ENCODE measurements at regions not wholly inside any gene's neighbourhood (a gene's known extent, or its start where the extent isn't known, plus 50 kb on each side); places are given as distances from the start of the nearest gene placed in this dataset.

DNA sequence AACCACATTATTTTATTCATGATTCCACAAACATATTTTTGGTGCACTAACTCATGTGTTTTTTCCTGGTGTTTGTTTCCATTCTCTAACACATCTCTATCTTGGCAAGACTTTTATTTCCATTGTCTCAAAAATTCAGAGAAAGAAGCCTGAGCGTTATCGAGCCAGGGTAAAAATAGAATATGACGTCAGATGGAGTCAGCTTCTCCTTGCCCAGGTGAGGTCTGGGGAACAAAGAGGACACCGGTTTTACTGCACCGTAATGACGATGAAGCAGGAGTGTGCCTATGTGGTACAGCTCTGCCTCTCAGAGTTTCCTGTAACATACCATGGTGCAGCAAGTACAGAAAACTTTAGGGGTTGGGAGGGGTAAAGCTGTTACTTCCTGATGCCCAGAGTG is 661.6 kb downstream of the PLCL1 start:
- Mint-ChIP-seq H3K4me1 (ENCODE audit: low read depth, unreplicated experiment) (no peaks in the 10 kb centered on the region), H3K36me3 (ENCODE audit: low read depth, unreplicated experiment) (no peaks in the 10 kb centered on the region), H3K4me3 (ENCODE audit: unreplicated experiment) (no peak overlapping the region), H3K27me3 (ENCODE audit: low read depth, unreplicated experiment) (no peaks in the 10 kb centered on the region), H3K27ac (ENCODE audit: unreplicated experiment) (no peak overlapping the region), H3K9me3 (ENCODE audit: unreplicated experiment) (no peaks in the 10 kb centered on the region)
- Histone ChIP-seq H3K4me2 (ENCODE audit: low read length) (no peak overlapping the region), H3K9me3 (ENCODE audit: insufficient read depth, low read depth, low read length) (no peaks in the 10 kb centered on the region), H3K9ac (ENCODE audit: low read length) (no peak overlapping the region), H3K27me3 (ENCODE audit: insufficient read depth, low read length) (no peaks in the 10 kb centered on the region), H3K4me1 (ENCODE audit: insufficient read depth, low read length) (no peaks in the 10 kb centered on the region), H3K36me3 (ENCODE audit: insufficient read depth, low read length) (no peaks in the 10 kb centered on the region), H2AFZ (ENCODE audit: low read depth, low read length) (no peak overlapping the region), H3K27ac (ENCODE audit: low read depth, low read length) (no peak overlapping the region), H4K20me1 (ENCODE audit: insufficient read depth, low read length) (no peaks in the 10 kb centered on the region), H3K4me3 (ENCODE audit: insufficient read depth, low read depth, low read length) (no peak overlapping the region), H3K79me2 (ENCODE audit: insufficient read depth, low read length) (no peaks in the 10 kb centered on the region)
- FAIRE-seq, result no peak
- DNase-seq (ENCODE audit: low read depth), result no peak
- TF ChIP-seq, protein P1, sequence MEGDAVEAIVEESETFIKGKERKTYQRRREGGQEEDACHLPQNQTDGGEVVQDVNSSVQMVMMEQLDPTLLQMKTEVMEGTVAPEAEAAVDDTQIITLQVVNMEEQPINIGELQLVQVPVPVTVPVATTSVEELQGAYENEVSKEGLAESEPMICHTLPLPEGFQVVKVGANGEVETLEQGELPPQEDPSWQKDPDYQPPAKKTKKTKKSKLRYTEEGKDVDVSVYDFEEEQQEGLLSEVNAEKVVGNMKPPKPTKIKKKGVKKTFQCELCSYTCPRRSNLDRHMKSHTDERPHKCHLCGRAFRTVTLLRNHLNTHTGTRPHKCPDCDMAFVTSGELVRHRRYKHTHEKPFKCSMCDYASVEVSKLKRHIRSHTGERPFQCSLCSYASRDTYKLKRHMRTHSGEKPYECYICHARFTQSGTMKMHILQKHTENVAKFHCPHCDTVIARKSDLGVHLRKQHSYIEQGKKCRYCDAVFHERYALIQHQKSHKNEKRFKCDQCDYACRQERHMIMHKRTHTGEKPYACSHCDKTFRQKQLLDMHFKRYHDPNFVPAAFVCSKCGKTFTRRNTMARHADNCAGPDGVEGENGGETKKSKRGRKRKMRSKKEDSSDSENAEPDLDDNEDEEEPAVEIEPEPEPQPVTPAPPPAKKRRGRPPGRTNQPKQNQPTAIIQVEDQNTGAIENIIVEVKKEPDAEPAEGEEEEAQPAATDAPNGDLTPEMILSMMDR (IDR thresholded peaks at IDR 0.05; ENCODE audit: insufficient read depth, low read depth, low read length), result no peak
- TF ChIP-seq EZH2 (IDR thresholded peaks at IDR 0.05; ENCODE audit: insufficient read depth, low read length), result no peak

GRCh38 chr2:198456418-198456817 is 652.0 kb downstream of the PLCL1 start:
- DNase-seq (ENCODE audit: low read depth) (no peak), FAIRE-seq (no peak)
- H3K9me3 Mint-ChIP-seq (ENCODE audit: unreplicated experiment), result no peaks in the 10 kb centered on the region
- H2AFZ ChIP-seq (ENCODE audit: low read depth, low read length), result no peak overlapping the region
- H3K27me3 ChIP-seq (ENCODE audit: insufficient read depth, low read length), result no peaks in the 10 kb centered on the region
- no peaks in the 10 kb centered on the region for H3K79me2 ChIP-seq (ENCODE audit: insufficient read depth, low read length)
- H3K4me1 Mint-ChIP-seq (ENCODE audit: low read depth, unreplicated experiment), result no peaks in the 10 kb centered on the region
- H3K36me3 Mint-ChIP-seq (ENCODE audit: low read depth, unreplicated experiment), result no peaks in the 10 kb centered on the region
- H3K9me3 ChIP-seq (ENCODE audit: insufficient read depth, low read depth, low read length), result no peaks in the 10 kb centered on the region
- no peak overlapping the region for H3K27ac Mint-ChIP-seq (ENCODE audit: unreplicated experiment)
- H3K9ac ChIP-seq (ENCODE audit: low read length), result no peak overlapping the region
- no peak overlapping the region for H3K4me3 Mint-ChIP-seq (ENCODE audit: unreplicated experiment)
- no peaks in the 10 kb centered on the region for H4K20me1 ChIP-seq (ENCODE audit: insufficient read depth, low read length)
- no peaks in the 10 kb centered on the region for H3K4me1 ChIP-seq (ENCODE audit: insufficient read depth, low read length)
- H3K4me2 ChIP-seq (ENCODE audit: low read length), result no peak overlapping the region
- no peak for TF ChIP-seq EZH2 (IDR thresholded peaks at IDR 0.05; ENCODE audit: insufficient read depth, low read length)
- TF ChIP-seq, protein P1 (IDR thresholded peaks at IDR 0.05; ENCODE audit: insufficient read depth, low read depth, low read length), result no peak
- H3K4me3 ChIP-seq (ENCODE audit: insufficient read depth, low read depth, low read length), result no peak overlapping the region
- H3K36me3 ChIP-seq (ENCODE audit: insufficient read depth, low read length), result no peaks in the 10 kb centered on the region
- H3K27me3 Mint-ChIP-seq (ENCODE audit: low read depth, unreplicated experiment), result peaks cover 1% of the 10 kb centered on the region
- no peak overlapping the region for H3K27ac ChIP-seq (ENCODE audit: low read depth, low read length)

DNA sequence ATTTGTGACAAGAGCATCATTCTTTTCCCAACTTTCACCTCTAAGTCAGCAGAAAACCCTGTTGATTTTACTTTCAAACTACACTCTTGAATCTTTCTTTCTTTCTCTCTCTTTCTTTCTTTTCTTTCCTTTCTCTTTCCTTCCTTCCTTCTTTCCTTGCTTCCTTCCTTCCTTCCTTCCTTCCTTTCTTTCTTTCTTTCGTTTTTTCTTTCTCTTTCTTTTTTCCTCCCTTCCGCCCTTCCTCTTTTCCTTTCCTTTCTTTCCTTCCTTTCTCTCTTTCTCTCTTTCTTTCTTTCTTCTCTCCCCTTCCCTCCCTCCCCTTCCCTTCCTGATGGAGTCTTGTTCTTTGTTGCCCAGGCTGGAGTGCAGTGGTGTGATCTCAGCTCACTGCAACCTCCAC is 649.5 kb downstream of the PLCL1 start:
- H3K79me2 ChIP-seq (ENCODE audit: insufficient read depth, low read length), result no peaks in the 10 kb centered on the region
- H3K4me1 ChIP-seq (ENCODE audit: insufficient read depth, low read length), result no peaks in the 10 kb centered on the region
- H3K27ac ChIP-seq (ENCODE audit: low read depth, low read length), result no peak overlapping the region
- no peak overlapping the region for H2AFZ ChIP-seq (ENCODE audit: low read depth, low read length)
- no peak overlapping the region for H3K4me2 ChIP-seq (ENCODE audit: low read length)
- no peaks in the 10 kb centered on the region for H3K36me3 ChIP-seq (ENCODE audit: insufficient read depth, low read length)
- H3K36me3 Mint-ChIP-seq (ENCODE audit: low read depth, unreplicated experiment), result no peaks in the 10 kb centered on the region
- FAIRE-seq (no peak), DNase-seq (ENCODE audit: low read depth) (no peak)
- H3K27ac Mint-ChIP-seq (ENCODE audit: unreplicated experiment), result no peak overlapping the region
- no peak overlapping the region for H3K9ac ChIP-seq (ENCODE audit: low read length)
- H3K4me3 ChIP-seq (ENCODE audit: insufficient read depth, low read depth, low read length), result no peak overlapping the region
- H3K4me3 Mint-ChIP-seq (ENCODE audit: unreplicated experiment), result no peak overlapping the region
- peaks cover 1% of the 10 kb centered on the region for H3K27me3 Mint-ChIP-seq (ENCODE audit: low read depth, unreplicated experiment)
- H3K9me3 Mint-ChIP-seq (ENCODE audit: unreplicated experiment), result no peaks in the 10 kb centered on the region
- no peaks in the 10 kb centered on the region for H3K9me3 ChIP-seq (ENCODE audit: insufficient read depth, low read depth, low read length)
- no peaks in the 10 kb centered on the region for H4K20me1 ChIP-seq (ENCODE audit: insufficient read depth, low read length)
- no peaks in the 10 kb centered on the region for H3K4me1 Mint-ChIP-seq (ENCODE audit: low read depth, unreplicated experiment)
- no peaks in the 10 kb centered on the region for H3K27me3 ChIP-seq (ENCODE audit: insufficient read depth, low read length)
- TF ChIP-seq, protein P1 (IDR thresholded peaks at IDR 0.05; ENCODE audit: insufficient read depth, low read depth, low read length), result no peak
- no peak for TF ChIP-seq EZH2 (IDR thresholded peaks at IDR 0.05; ENCODE audit: insufficient read depth, low read length)
